Transverse colon (tissue), 4 donors: ENCODE measurements at regions not wholly inside any gene's neighbourhood (a gene's known extent, or its start where the extent isn't known, plus 50 kb on each side); places are given as distances from the start of the nearest gene placed in this dataset.

Experiments used
- DNase-seq: peaks from one replicate; pipeline ENCODE4 v3.0.0-alpha.2; 2019
- H3K27ac ChIP-seq, 4 donors: fragments of 200-600 bp; sonication (generic); 2 replicates each; pipeline ENCODE4 v1.5.1; 2016 to 2018; ENCODE audit warnings: inconsistent platforms in 4 of 4
- H3K27me3 ChIP-seq: fragments of 200-600 bp; sonication (generic); 2 replicates; pipeline ENCODE4 v1.5.1; 2017; ENCODE audit warnings: inconsistent platforms
- H3K36me3 ChIP-seq, 4 donors: fragments of 200-600 bp; sonication (generic); 2 replicates each; pipeline ENCODE4 v1.5.1; 2017 to 2019; ENCODE audit warnings: inconsistent platforms in 4 of 4
- H3K4me1 ChIP-seq, 4 donors: fragments of 200-600 bp; sonication (generic); 2 replicates each; pipeline ENCODE4 v1.5.1; 2017 to 2020; ENCODE audit warnings: inconsistent platforms in 4 of 4
- H3K4me3 ChIP-seq, 4 donors: fragments of 200-600 bp; sonication (generic); 1 replicate in 1 of 4; 2 replicates in 3 of 4; pipeline versions ENCODE4 v1.5.1 to v1.6.1; 2017 to 2019; ENCODE audit warnings: inconsistent platforms in 4 of 4
- H3K9me3 ChIP-seq, 2 donors: fragments of 200-600 bp; sonication (generic); 2 replicates each; pipeline ENCODE4 v1.5.1; 2017 to 2019; ENCODE audit warnings: inconsistent platforms in 2 of 2
- EP300 ChIP-seq: sonication (generic); formaldehyde crosslinking; IDR thresholded peaks from one replicate; pipeline ENCODE4 v1.6.1; 2017; ENCODE audit warnings: antibody characterized with exemption, low read depth
- POLR2A ChIP-seq: fragments of 450-650 bp; IDR thresholded peaks from one replicate; pipeline ENCODE4 v1.6.1; 2016; ENCODE audit warnings: antibody characterized with exemption, mild to moderate bottlenecking, moderate library complexity
- POLR2AphosphoS5 ChIP-seq, 3 donors: sonication (generic); formaldehyde crosslinking; IDR thresholded peaks; one replicate each; pipeline ENCODE4 v1.6.1; 2016; ENCODE audit warnings: antibody characterized with exemption in 3 of 3
- WGBS, 2 donors: methylation state at CpG; one replicate each; pipeline ENCODE4 v1.1.5; 2018; ENCODE audit warnings: low coverage in 1 of 2; 5-methylcytosine and 5-hydroxymethylcytosine counted together
- in situ Hi-C, 4 donors: fragments of 200-750 bp; cut with MboI; loops; one replicate each; pipeline versions ENCODE4 v1.15.0 to v1.15.1; 2017; ENCODE audit warnings: low sequenced_read_pairs in 3 of 4, low pct_ligation_motif_present in 1 of 4, low pct_unique_long_range_greater_than_20kb in 1 of 4
- intact Hi-C: fragments of 100-400 bp; cut with DNase I; formaldehyde crosslinking; loops from one replicate; pipeline ENCODE4 v1.15.1; 2023; ENCODE audit warnings: low total_unique reads
- TF ChIP-seq, protein P1 (sequence below), 5 experiments: fragments of 200-600 bp in 3 of 5; fragments of 450-650 bp in 2 of 5; sonication (generic) in 3 of 5; IDR thresholded peaks; 1 replicate in 2 of 5; 2 replicates in 3 of 5; pipeline ENCODE4 v1.5.1; 2016 to 2017; ENCODE audit warnings: antibody characterized with exemption in 5 of 5, inconsistent platforms in 3 of 5, mild to moderate bottlenecking in 2 of 5, moderate library complexity in 1 of 5

DNA sequence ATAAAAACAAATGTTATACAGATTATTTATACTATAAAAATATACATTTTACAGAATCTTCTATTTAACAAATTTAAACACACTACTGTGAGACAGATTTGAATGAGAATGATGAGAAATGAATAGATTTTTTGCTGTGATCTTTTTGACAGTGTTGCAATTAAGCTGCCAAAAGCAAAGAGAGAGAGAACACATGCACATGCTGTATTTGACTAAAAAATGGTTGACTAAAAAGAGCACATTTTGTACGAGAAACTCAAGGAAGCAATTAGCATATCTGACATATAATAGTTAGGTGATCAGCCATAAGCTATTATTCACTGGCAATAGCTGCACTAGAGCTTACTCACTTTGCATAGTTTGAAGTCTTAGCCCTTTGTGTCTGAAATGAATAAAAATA lies 115.8 kb downstream of the SYT10 start:
- in situ Hi-C loops: no loop called here
- DNase-seq: no peak
- Histone ChIP-seq H3K27ac (no peak overlapping the region), H3K4me1 (peaks cover 0 to 6% (median 0%) of the 10 kb centered on the region in 4 donors), H3K36me3 (no peaks in the 10 kb centered on the region), H3K27me3 (no peaks in the 10 kb centered on the region), H3K4me3 (no peak overlapping the region), H3K9me3 (no peaks in the 10 kb centered on the region)
- intact Hi-C loops: no loop called here
- TF ChIP-seq, protein P1, sequence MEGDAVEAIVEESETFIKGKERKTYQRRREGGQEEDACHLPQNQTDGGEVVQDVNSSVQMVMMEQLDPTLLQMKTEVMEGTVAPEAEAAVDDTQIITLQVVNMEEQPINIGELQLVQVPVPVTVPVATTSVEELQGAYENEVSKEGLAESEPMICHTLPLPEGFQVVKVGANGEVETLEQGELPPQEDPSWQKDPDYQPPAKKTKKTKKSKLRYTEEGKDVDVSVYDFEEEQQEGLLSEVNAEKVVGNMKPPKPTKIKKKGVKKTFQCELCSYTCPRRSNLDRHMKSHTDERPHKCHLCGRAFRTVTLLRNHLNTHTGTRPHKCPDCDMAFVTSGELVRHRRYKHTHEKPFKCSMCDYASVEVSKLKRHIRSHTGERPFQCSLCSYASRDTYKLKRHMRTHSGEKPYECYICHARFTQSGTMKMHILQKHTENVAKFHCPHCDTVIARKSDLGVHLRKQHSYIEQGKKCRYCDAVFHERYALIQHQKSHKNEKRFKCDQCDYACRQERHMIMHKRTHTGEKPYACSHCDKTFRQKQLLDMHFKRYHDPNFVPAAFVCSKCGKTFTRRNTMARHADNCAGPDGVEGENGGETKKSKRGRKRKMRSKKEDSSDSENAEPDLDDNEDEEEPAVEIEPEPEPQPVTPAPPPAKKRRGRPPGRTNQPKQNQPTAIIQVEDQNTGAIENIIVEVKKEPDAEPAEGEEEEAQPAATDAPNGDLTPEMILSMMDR (IDR thresholded peaks at IDR 0.05): no peak
- TF ChIP-seq POLR2AphosphoS5 (IDR thresholded peaks at IDR 0.05): no peak
- TF ChIP-seq POLR2A: no peak
- TF ChIP-seq EP300: no peak
- WGBS, 2 donors: 17 to 39% methylated on average over 1 of the region's 1 CpG

DNA sequence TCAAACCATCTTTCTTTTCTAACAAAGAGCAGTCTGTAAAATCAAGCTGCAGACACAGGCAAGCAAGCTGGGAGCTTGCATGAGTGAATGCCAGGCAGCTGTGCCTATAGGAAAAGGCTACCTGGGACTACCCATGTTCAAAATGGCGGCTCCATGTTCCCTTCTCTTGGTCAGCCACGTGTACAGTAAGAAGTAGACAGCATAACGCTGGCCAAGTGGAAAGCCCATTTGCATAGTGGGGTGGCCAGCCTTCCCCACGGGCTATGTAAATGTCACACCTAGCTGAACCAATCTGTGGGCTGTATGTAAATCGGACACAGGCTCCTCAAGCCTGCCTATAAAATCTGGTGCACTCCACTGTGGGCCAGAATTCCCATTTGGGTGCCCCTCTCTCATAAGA lies 117.1 kb downstream of the SYT10 start:
- Histone ChIP-seq H3K9me3 (no peaks in the 10 kb centered on the region), H3K4me1 (peaks cover 0 to 6% (median 0%) of the 10 kb centered on the region in 4 donors), H3K27ac (no peak overlapping the region), H3K27me3 (no peaks in the 10 kb centered on the region), H3K36me3 (no peaks in the 10 kb centered on the region), H3K4me3 (no peak overlapping the region)
- in situ Hi-C loops (no loop called here), intact Hi-C loops (no loop called here)
- TF ChIP-seq EP300 (no peak), POLR2AphosphoS5 (IDR thresholded peaks at IDR 0.05) (no peak)
- no peak for DNase-seq
- 66 to 82% methylated on average over 3 to 5 of the region's 5 CpGs for WGBS, 2 donors

DNA sequence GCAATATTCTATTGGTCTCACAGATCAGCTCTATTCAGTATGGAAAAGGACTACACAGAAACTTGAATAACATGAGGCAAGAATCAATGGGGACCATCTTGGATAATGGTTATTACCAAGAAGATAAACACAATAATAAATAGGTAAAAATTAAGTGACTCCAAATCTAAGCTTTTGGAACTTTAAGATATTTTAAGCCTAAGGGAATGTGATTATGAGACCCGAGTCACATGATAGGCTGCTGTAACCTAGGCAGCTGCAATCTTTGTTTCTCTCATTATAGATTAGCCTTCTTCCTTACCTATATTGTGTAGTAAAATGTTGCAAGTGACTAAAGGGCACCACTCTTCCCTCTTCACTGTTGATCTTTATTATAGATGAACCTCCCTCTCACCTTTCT lies 121.9 kb downstream of the SYT10 start:
- no peak overlapping the region for H3K27ac ChIP-seq
- no peaks in the 10 kb centered on the region for H3K27me3 ChIP-seq
- intact Hi-C loops (no loop called here), in situ Hi-C loops (no loop called here)
- no peaks in the 10 kb centered on the region for H3K4me1 ChIP-seq
- no peaks in the 10 kb centered on the region for H3K36me3 ChIP-seq
- no peak for DNase-seq
- no peak overlapping the region for H3K4me3 ChIP-seq
- 42 to 50% methylated on average over 1 of the region's 1 CpG for WGBS, 2 donors
- H3K9me3 ChIP-seq: no peaks in the 10 kb centered on the region
- TF ChIP-seq POLR2AphosphoS5 (IDR thresholded peaks at IDR 0.05): no peak
- TF ChIP-seq, protein P1 (IDR thresholded peaks at IDR 0.05): no peak
- TF ChIP-seq POLR2A: no peak
- TF ChIP-seq EP300: no peak

DNA sequence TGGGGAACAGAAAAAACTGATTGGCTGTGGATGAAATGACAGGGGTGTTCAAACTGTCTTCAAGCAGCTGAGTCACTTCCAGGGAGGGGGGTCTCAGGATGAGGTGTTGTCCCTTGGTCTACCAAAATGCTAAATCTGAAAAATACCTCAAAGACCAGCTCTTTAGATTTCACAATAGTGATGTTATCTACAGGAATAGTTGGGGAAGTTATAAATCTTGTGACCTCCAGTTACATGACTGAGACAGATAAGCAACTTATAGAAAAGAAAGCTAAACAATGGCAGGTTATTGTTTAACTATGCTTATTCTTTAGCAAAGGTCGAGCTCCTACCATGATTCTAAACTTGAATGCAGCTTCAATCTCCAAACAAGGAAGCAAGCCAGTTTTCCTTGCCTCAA lies 125.4 kb downstream of the SYT10 start:
- in situ Hi-C loops: no loop called here
- H3K4me3 ChIP-seq: no peak overlapping the region
- H3K4me1 ChIP-seq: no peaks in the 10 kb centered on the region
- 17 to 23% methylated on average over 1 of the region's 1 CpG for WGBS, 2 donors
- H3K27me3 ChIP-seq: no peaks in the 10 kb centered on the region
- H3K9me3 ChIP-seq: no peaks in the 10 kb centered on the region
- intact Hi-C loops: no loop called here
- H3K27ac ChIP-seq: no peak overlapping the region
- TF ChIP-seq EP300 (no peak), POLR2A (no peak), POLR2AphosphoS5 (IDR thresholded peaks at IDR 0.05) (no peak)
- TF ChIP-seq, protein P1 (IDR thresholded peaks at IDR 0.05): no peak
- DNase-seq: no peak
- no peaks in the 10 kb centered on the region for H3K36me3 ChIP-seq

DNA sequence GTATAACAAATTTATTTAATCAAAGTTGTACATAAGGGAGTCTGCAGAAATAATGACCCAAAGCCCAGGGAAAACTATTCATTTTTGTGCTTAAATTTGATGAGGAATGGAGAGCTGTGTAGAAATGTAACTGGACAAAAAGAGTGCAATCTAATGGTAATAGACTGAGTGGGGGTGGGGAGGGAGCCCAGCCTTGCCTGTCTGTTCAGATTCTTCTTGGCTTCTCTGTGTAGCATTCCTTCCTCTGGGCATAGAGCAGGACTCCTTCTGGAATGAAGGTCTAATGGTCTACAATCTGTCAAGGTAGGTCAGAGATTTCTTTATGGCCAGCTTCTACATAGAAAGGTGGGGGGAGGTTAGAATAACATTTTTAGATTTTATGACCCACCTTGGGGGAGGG lies 126.1 kb downstream of the SYT10 start:
- no peak for DNase-seq
- Histone ChIP-seq H3K4me1 (no peaks in the 10 kb centered on the region), H3K36me3 (no peaks in the 10 kb centered on the region), H3K9me3 (no peaks in the 10 kb centered on the region), H3K4me3 (no peak overlapping the region), H3K27ac (no peak overlapping the region), H3K27me3 (no peaks in the 10 kb centered on the region)
- intact Hi-C loops: no loop called here
- TF ChIP-seq, protein P1 (IDR thresholded peaks at IDR 0.05): no peak
- TF ChIP-seq POLR2AphosphoS5 (IDR thresholded peaks at IDR 0.05) (no peak), EP300 (no peak), POLR2A (no peak)
- in situ Hi-C loops: no loop called here
